ENCODE measurements at regions not wholly inside any gene's neighbourhood (a gene's known extent, or its start where the extent isn't known, plus 50 kb on each side); places are given as distances from the start of the nearest gene placed in this dataset.

DNA sequence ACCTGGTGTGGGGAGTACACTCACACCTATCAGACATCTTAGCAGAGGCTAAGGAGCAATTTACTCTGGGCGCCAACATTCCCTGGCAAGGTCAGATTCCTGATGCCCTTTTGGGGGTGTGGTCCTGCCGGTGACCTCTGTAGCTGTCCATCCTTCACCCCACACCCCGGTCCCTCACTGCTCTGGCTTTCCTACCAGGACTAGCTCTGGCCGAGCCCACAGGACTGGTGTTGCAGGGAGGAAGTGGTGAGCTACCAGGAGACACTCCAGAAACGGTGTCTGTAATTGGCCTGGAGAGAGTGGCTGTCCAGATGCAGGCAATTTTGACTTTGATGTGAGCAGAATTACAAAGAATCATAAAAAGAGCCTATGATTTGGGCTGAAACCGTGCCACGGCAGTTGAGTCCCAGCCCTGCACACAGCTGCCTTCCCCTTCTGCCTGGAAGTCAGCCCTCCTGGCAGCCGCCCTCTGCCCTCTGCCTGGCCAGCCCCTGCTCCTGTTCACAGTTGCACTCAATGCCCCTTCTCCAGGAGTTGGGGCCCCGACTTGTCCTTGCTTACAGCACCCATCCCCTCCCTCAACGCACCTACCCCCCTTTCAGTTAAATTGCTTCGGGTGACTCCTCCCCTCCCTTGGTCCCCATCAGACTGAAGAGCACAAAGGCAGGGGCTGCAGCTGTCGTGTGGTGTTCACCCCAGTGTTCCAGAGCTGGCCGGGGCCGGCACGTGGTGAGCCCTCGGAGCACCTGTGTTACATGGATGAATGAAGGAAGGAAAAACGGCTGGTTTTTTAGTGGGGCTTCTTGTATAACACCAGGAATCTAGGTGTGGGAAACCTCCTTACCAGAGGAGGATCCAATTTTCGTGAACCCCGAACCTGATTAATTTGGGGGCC is 80.2 kb upstream of the TPM1 start:
- TF ChIP-seq, protein P1, sequence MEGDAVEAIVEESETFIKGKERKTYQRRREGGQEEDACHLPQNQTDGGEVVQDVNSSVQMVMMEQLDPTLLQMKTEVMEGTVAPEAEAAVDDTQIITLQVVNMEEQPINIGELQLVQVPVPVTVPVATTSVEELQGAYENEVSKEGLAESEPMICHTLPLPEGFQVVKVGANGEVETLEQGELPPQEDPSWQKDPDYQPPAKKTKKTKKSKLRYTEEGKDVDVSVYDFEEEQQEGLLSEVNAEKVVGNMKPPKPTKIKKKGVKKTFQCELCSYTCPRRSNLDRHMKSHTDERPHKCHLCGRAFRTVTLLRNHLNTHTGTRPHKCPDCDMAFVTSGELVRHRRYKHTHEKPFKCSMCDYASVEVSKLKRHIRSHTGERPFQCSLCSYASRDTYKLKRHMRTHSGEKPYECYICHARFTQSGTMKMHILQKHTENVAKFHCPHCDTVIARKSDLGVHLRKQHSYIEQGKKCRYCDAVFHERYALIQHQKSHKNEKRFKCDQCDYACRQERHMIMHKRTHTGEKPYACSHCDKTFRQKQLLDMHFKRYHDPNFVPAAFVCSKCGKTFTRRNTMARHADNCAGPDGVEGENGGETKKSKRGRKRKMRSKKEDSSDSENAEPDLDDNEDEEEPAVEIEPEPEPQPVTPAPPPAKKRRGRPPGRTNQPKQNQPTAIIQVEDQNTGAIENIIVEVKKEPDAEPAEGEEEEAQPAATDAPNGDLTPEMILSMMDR (conservative IDR thresholded peaks at IDR 0.05) = no peak
- TF ChIP-seq ZFX (IDR thresholded peaks at IDR 0.05) = no peak
